ENCODE measurements at regions not wholly inside any gene's neighbourhood (a gene's known extent, or its start where the extent isn't known, plus 50 kb on each side); places are given as distances from the start of the nearest gene placed in this dataset.
"Not testable (repeated sequence)": the region's sequence is repeated elsewhere in the genome, so short reads cannot be mapped to it uniquely, and the experiment has no call there.

DNA sequence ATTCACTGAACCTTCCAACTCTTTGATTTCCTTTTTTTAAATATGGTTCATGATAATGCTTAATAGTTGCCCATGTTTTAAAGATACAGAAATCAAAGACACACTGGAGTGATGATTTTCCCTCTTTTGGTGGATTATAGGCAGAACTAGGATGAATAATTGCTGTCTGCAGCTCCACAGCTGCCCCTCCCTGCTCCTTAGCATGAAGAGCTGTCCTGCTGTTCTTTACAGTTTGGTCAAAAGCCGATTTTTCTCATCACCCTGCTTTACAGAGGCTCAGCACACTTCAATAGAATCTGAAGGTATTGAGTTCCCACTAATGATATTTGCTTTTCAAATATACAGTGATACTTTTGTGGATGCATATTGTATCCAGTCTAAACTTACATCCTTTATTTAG is 202.6 kb downstream of the AASDHPPT start:
- no peak for DNase-seq

DNA sequence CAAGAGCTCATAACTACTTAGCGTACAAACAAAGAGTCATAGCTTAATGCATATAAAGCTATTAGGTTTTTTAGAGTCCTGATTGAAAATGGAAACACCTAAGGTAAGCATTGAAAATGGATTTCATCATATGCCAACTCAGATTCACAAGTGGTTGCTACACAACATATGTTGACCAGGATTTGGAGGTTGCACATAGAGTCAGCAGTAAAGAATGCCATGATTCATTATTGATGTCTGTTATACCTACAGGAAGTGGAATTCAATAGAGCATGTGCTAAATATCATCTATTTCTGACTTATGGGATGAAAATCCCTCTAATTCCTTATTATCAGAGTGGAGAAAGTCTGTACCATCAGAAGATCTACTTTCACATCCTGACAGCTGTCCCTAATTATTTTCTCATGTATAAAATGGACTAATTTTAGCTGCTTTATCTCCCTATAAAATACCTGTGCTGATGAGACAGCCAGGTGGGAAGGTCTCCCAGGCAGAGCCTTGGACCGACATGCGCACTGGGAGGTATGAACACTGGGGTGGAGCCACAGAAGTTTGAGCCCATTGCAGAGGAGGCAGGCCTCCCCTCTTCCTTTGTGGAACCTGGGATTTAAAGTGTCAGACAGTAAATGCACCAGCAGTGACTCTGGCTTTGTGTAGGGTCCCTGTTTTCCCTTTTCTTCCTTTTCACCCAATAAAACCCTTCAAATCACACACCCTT is 204.2 kb downstream of the AASDHPPT start:
- DNase-seq = no peak

DNA sequence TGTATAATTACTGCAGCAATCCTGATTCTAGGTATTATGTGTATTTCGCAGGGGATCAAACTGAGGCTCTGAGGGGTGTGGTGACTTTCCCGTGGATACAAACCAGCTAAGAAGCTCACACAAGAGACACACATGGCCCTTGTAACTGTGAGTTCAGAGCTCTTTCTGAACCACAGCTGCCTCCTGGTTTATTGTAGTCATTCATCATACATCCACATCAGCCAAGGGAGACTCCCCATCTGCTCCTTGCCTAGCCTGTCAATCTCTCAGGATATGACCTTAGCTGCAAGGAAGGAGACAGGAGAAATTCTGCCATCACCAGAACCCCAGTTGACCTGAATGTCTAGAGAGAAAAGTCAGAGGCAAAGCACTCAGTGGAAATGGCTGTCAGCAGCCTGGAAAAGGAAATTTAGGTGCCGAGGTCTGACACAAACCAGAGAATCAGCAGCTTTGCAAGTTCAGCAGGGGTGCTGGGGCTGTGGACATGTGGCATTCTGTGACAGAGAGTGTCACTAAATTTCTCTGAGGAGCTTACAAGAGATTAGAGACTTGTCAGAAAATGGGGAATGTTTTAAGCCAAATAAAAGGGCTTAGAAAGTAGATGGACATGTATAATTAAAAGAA is 209.5 kb downstream of the AASDHPPT start:
- no peak for DNase-seq

DNA sequence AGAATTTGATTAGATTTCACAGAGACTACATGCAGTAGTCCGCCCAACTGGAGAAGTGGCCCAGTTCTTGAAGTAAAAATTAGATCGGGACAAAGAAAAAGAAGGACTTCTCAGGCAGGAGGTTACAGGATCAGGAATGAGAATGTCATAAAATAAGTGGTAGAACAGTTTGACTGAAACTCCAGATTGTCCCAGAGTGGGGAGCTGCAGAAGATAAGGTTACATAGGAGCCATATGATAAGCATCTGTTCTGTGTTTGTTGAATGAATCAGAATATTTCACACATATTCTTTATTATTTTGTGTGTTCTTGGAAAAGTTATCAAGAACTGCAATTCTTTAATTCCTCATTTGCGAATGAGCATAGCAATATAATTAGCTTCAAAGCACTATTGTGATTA is 210.6 kb downstream of the AASDHPPT start:
- DNase-seq = no peak

DNA sequence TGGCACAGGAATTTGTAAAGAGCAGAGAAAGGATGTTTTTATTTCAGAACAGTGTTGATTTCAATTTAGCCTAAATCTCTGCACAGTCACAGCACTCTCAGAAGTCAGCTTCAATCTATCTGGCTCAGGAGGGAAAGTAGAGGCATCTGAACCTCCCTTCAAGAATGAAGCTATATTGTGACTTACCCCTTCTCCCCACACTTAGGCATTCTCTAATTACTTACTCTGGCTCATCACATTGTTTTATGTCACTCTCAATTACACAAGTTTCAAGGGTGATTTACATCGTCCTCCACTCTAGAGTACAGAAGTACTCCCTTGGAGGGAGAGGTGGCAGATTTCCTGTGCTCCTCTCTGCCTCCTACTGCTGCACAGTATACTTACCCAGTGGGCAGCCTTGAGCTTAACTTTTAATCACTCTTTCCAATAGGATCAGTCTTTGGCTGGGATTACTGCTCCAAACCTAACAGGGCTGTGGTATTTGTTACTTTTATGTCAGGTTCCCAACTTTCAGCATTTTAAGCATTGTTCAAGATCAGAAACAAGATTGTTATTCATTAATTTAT is 211.4 kb downstream of the AASDHPPT start:
- DNase-seq = no peak

DNA sequence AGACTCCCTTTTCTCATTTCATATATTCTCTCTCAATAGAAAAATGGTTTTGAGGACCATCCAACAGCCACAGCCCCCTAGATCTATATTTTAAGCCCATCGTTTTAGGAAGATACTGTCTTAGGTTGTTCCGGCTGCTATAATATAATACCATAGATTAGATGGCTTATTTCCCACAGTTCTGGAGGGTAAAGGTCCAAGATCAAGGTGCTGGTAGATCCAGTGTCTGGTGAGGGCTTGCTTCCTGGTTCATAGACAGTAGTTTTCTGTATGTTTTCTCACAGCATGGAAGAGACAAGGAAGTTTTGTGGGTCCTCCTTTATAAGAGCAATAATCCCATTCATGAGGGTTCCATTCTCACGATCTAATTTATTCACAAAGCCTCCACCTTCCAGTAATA is 215.1 kb downstream of the AASDHPPT start:
- DNase-seq = no peak

DNA sequence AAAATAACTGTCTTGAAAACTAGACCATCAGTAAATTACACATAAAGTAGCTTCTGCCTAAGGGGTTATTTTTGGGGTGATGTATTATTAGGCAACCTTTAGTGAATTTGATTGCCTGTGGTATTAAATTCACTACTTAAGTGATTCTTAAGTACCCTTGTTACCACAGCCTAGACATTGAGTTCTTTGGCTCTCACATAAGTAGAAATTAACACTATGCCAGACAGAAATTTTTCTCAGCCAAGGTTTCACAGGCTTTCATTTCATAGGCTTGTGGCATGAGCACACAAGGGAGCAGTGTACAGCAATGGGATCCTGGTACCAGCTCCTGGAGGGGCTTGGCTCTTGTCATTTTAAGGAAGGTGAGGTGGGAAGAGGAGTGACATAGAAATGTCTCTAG is 218.5 kb downstream of the AASDHPPT start:
- no peak for DNase-seq

DNA sequence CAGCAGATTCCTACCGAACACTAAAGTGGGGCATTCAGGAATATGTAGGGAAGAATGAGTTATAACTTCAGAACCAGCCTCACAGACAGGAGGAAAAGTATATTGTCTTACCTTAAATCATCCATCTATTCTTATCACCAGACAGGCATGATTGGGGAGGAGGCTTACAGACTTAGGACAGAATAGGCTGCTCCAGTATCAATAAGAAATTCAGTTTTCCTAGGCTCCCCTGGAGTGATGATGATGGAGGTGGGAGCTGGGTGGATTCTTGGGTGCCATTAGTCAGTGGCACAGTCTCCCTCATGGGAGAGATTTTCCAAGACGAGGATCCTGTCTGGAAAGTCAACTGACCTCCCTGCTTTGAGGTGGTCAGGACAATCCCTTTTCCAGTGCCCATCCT is 225.0 kb downstream of the AASDHPPT start:
- no peak for DNase-seq

DNA sequence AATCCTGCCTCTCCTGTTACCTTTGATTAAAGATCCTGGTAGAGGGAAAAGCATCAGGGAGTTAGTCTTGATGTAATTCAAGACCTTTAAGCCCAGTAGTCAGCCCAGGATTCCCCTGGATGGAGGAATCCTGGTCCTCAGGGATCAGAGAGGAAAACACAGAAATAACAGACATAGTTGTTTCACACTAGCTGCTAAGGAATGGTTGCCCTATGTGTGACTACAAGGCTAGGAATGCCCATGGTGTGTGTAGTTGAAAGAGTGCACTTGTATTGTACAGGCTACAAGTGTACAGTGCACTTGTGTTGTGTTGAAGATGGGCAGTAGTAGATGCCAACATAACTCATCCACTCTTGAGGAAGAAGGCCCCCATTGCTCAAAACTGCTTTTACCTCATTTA is 226.8 kb downstream of the AASDHPPT start:
- no peak for DNase-seq

DNA sequence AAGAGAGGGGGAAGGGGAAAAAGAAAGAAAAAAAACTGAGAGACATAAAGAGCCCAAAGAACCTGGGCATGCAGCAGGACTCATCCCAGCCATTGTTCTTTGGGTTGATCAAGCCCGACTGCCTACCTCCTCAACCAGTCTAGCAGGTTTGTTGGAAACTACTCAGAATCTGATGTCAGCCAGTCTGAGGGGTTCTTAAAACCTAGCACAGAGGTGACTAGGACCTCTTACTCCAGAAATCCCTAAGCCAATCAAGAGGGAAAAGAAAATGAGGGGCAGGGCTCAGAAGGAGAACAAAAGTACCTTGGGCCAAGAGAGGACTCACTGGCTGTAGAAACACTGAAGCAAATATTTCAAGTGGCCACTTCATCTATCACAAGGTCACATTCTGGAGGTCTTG is 228.0 kb downstream of the AASDHPPT start:
- no peak for DNase-seq

DNA sequence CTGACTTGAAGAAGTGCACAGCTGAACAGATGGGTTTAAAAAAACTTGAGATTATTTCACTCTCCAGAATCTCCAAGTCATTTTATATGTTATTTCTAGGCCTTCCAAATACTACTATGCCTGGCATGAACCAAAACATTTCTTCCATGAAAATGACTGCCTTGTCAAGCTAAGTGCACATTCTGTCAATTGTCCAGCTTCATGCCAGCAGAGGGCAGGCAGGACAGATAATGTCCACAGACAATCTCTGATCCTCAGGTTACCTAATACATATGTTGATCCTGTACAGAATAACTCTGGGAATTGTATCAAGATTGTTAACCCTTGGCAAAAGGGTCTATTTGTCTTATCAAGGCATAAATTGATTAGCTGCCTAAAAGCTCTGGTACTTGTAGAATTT is 229.5 kb downstream of the AASDHPPT start:
- no peak for DNase-seq

DNA sequence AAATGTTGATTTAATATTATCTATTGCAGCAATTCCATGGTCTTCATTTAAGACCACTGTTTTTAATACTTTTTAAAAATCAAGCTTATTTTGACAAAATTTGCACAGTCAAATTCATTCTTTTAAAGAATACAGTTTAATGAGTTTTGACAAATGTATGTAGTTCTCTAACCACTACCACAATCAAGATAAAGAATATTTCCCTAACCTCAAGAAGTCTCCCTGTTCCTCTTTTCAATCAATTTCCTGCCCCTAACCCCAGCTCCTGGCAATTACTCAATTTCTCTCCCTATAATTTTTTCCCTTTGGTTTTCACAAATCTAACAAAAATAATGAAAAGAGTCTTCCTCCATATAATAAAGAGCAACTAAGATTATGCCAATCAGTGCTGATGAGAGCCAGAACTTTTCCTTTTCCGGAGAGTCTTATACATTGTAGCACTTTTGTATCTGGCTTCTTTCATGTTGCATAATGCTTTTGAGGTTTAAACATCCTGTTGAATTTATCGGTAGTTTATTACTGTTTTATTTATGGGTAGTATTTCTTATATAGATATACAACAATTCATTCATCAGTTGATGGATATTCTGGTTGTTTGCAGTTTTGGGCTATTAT is 231.7 kb downstream of the AASDHPPT start:
- no peak for DNase-seq

DNA sequence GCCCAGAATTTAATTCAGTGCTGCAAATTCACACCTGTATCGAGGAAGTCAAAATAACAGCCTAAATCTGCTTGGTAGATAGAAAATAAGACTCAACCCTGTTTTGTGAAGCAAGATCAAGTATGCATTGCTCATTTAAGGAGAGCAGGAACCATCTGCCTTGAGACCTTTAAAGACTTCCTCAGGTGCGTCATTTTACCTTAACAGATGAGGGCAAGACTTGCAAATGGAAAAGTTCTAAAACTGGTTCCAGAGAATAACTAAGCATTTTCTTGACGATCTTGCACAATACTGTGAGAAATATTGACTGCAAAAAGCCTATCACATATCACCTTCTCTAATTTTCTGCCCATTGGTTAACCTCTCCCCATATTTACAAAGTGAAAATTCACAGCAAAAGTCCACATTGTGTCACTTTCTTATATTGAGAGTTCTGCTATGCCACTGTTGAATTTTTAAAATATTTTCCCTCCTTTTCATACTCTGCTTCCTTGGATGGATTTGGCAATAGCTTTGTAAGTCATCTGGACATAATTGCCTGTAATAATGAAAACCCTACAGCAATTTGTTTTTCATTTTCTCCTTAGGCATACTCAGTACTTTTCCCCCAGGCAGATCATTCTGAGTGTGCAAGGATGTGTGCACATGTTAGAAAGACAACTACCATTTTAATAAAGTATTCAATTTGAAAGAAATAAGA is 234.2 kb downstream of the AASDHPPT start:
- no peak for DNase-seq

DNA sequence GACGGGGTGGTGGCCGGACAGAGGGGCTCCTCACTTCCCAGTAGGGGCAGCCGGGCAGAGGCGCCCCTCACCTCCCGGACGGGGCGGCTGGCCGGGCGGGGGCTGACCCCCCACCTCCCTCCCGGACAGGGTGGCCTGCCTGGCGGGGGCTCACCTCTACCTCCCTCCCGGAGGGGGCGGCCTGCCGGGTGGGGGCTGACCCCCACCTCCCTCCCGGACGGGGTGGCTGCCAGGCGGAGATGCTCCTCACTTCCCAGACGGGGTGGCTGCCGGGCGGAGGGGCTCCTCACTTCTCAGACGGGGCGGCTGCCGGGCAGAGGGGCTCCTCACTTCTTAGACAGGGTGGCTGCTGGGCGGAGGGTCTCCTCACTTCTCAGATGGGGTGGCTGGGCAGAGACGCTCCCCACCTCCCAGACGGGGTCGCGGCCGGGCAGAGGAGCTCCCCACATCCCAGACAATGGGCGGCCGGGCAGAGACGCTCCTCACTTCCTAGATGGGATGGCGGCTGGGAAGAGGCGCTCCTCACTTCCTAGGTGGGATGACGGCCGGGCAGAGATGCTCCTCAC is 239.8 kb downstream of the AASDHPPT start:
- not testable (repeated sequence) for DNase-seq

DNA sequence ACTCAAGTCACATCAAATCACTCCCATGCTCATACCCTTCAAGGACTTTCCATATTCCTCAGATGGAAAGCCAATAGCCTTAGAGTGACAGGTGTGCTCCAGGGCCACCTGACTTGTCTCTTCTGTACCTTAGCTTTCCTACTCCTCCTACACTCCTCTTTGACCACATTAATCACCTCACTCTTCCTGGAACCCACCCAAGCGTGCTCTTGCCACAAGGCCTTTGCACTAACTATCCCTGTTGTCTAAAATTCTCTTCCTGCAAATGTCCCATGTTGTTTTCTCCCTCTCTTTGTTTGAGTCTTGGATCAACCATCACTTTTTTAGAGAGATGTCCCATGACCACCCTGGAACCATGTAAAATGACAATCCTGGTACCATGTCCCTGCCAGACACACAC is 244.1 kb downstream of the AASDHPPT start:
- DNase-seq = no peak

DNA sequence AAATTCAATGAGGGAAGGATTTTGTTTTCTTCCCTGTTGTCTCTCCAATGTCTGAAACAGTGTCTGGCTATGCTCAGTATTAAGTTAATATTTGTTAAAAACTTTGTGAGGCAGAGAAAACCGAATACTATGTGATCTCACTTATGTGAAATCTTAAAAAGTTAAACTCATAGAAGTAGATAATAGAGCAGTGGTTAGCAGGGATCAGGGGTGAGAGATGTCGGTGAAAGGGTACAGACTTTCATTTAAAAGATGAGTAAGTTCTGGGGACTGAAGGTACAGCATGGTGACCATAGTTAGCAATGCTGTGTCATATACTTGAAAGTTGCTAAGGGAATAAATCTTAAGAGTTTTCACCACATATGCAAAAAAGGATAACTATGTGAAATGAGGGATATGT is 244.6 kb downstream of the AASDHPPT start:
- DNase-seq = no peak

DNA sequence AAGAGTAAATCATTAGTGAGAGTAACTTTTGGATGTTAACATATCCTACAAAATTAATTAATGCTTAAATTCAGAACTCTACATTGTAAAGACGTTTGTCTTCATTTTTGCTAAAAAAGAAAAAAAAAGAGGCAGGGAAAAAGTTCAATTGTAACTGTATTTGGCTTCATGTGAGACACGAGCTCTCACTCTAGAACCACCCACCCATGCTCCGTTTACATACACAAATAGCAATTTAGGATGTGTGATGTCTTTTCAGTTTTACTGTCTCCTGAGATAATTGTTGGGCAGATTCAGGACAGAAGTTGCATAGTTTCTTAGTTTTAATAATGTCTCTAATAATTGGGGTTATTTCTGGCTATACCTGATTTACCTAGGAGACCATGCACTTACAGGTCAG is 248.6 kb downstream of the AASDHPPT start:
- DNase-seq = no peak

DNA sequence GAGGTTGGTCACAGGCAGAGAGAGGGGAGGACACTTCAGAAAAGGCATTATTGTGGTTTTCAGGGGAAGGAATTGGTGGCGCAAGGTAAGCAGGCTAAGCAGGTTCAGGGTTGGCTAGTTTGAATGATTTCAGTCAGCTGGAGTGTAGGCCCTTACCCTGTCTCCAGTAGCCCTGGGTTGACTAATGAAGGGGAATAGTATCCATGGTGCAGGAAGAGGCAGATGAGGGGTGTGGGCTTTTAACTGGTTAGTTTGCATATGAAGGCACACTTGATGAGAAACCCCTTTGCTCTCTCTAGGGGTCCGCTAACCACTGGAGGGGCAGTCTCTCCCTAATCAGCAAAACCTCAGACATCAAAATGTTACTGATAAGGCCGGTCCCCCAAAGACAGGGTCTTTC is 249.7 kb downstream of the AASDHPPT start:
- DNase-seq = no peak

DNA sequence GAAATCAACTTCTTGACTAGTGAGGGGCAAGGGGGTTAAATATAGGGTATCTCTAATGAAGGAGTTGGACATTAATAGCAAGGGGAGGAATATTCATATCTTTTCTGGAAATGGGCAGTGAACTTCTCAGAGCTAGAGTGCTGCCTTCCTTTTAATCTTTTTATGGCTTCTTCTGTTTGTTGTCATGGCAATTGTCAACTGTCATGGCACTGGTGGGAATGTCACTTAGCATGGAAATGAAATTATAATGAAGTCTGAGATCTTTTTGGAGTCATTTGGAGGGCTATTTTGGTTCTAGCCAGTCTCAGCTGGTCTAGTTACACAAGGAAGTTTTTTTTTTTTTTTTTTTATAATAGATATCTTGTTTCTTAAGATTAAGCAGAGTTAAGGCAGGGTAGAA is 250.2 kb downstream of the AASDHPPT start:
- DNase-seq = no peak

DNA sequence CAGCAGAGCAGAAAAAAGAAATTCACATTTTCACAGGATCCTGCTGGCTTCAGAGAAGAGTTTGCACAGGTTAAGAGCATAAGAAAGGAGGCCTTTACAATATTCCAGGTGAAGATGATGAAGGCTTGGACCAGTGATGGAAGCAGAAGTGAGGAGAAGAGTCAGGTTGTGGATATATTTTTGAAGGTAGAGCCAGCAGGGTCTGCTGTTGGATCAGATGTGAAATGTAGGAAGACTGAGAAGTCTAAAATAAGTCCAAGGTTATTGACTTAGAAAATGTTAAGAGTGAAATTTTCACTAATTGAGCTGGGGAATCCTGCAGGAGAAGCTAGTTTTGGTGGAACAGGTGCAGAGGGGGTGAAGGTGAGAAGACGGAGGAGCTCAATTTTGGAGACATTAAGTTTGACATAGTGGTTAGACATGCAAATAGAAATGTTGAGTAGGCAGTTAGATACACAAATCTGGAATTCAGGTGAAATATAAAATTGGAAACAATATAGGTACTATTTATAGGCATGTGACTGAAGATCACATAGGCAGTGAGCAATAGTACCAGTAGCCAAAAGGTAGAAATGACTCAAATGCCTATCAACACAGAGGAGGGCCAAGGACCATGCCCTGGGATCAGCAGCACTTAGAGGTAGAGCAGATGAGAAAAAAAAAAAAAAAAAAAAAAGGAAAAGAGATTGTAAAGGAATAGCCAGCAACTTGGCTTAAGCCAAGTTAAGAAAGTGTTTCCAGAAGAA is 252.0 kb downstream of the AASDHPPT start:
- DNase-seq = no peak

DNA sequence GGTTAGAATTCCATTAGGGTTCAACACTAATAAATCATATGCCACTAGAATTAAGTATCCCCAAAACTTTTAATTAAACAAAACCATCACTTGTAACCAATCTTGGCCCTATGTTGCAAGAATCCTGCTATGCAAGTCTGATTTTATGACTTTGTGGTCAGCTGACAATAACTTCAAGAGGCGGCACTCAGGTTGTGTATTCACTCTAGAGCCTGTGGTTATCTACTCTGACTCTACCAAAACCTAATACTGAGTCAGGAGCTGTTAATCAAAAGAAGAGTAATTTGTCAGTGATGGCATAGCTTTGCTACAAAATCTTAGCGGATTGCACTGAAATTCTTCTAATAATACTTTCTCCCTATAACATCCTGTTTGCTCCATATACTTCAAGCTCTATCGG is 253.7 kb downstream of the AASDHPPT start:
- DNase-seq = no peak

DNA sequence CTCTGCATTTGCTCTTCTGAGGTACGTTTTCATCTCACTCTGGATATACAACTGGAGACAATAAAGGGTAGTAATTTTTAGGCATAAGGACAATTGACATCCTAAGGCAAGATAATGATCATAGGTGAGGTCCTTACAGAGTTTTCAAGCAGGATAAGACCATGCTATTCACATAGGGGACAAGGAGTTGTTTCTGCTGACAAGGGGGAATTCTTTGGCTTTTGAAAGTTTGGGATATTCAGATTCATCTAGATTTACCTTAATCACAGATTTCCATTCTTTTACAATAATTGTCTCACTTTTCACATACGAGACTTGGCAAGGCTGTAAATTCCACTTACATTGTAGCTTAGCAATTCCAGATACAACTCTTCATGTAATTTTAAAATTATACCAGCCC is 256.2 kb downstream of the AASDHPPT start:
- DNase-seq = no peak

DNA sequence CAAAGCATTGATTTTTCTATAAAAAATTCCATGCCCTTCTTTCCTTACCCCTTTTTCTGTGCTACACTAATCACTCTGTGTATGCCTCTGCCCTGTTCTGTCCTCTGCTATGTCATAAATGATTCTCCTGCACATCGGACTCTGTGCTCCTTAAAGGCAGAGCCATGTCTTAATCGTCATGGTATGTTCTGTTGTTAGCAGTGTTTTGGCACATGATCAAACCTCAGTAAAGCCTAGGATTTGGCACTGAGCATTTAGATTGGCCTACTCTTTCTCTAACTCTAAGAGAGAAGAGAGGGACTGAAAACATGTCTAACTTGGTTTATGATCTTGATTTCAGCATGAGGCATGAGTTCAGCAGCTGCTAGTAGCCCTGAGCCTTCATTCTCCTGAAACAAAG is 266.9 kb downstream of the AASDHPPT start:
- DNase-seq = no peak

Data from hematopoietic multipotent progenitor cell treated with erythropoietin and hydrocortisone succinate and interleukin-3 and kit ligand, for 8 days (in vitro differentiated cells).